OCI-M1 (cell line): ENCODE measurements at regions not wholly inside any gene's neighbourhood (a gene's known extent, or its start where the extent isn't known, plus 50 kb on each side); places are given as distances from the start of the nearest gene placed in this dataset.

Experiments used
- DNase-seq: peaks from one replicate; lab custom pipeline; 2025; lab: John Stamatoyannopoulos, UW

GRCh38 chr5:52498607-52499006, 289.1 kb upstream of the ITGA1 start:
- no peak for DNase-seq

- no peak for DNase-seq
These were observed 285.2 kb upstream of the ITGA1 start for GRCh38 chr5:52502460-52502999.

- DNase-seq, result no peak
These were observed 283.0 kb upstream of the ITGA1 start for GRCh38 chr5:52504584-52505240.

DNA sequence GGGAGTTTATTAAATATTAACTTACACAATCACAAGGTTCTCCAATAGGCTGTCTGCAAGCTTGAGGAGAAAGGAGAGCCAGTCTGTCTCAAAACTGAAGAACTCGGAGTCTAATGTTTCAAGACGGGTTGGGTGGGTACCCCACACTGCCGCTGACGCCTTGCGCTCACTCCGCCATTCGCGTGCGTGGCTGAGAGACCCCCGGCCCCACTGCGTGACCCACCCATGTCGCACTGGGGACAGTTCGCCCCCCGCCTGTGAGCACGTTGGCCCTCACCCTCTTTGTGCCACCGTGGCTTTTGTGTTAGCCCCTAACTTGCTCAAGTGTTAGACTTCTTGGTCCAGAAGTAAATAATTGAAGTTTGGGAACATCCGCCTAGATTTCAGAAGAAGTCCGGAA, 270.0 kb upstream of the ITGA1 start:
- DNase-seq, result no peak

- DNase-seq, result no peak
These were observed 267.5 kb upstream of the ITGA1 start for GRCh38 chr5:52520171-52520570.

GRCh38 chr5:52521236-52521635, 266.5 kb upstream of the ITGA1 start:
- DNase-seq, result no peak

DNA sequence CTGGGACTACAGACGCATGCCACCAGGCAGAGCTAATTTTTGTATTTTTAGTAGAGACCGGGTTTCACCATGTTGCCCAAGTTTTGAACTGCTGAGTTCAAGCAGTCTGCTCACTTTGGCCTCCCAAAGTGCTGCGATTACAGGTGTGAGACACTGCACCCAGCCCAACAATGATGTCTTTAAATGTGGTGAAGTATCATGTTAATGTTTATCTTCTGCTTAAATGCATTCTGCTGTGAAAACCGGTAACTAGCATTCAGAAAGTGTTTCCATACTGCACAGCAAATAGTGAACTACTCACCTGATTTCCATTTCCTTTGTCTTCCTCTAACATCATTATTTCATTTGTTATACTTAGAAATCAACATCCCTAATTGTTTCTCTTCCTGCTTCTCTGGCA, 264.0 kb upstream of the ITGA1 start:
- DNase-seq, result no peak

GRCh38 chr5:52531105-52531504, 256.6 kb upstream of the ITGA1 start:
- DNase-seq, result peak; percentile 9

DNA sequence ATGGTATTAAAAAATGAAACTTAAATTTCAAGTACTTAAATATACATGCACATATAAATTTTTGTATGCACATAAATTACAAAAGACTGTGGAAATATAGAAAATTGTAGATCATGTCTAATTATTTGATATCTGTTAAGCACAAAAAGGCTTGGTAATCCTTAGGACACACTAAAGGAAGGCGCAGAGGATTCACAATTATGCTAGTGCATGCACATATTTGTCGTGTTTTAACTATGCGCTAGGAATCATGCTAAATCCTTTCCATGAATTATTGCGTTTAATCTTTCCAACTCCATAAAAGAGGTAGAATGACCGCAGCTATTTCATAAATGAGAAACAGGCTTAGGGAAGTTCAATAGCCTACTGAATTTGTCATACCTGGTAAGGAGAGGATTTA, 244.1 kb upstream of the ITGA1 start:
- no peak for DNase-seq

GRCh38 chr5:52544738-52545137, 243.0 kb upstream of the ITGA1 start:
- no peak for DNase-seq

- DNase-seq, result no peak
These were observed 233.4 kb upstream of the ITGA1 start for GRCh38 chr5:52554293-52554692.

DNA sequence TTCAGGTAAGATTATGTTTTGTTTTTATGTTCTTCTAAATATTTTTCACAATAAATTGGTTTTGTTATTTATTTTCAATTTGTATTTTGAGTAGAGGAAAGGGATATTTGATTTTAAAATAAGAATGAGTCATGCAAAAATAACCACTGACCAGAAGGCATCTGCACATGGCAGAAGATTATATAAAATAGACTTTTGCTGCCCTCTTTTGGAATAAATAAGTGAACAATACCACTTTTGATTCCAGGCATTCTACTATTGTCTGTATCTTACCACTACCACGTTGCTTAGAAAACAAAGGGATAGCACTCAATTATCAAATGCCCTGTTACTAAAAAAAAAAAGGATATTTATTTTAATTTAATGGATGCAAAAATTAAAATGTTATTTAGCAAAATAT, 227.3 kb upstream of the ITGA1 start:
- peak; percentile 67 for DNase-seq

- no peak for DNase-seq
These were observed 225.2 kb upstream of the ITGA1 start for GRCh38 chr5:52562473-52562872.

GRCh38 chr5:52564587-52564986, 223.1 kb upstream of the ITGA1 start:
- peak; percentile 50 for DNase-seq

GRCh38 chr5:52577546-52577945, 210.2 kb upstream of the ITGA1 start:
- DNase-seq, result no peak

DNA sequence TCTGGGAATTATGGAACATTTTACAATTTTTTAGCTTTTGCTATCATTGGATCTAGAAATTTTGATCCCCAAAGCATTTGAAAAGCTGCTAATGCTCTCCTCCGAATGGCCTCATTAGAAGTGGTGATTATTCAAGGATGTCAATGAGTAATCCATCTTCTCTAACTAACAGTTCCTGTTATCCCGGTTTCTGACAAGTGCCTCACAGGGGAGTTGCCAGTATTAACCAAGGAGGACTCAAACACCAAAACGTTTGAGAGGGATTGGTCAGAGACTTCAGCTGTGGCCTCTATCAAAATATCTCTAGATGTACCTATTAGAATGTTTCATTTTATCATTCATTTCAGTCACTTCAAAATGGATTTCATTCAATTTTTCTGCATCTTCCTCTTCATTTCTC, 208.3 kb upstream of the ITGA1 start:
- DNase-seq, result no peak

GRCh38 chr5:52580921-52581320, 206.8 kb upstream of the ITGA1 start:
- DNase-seq, result no peak

DNA sequence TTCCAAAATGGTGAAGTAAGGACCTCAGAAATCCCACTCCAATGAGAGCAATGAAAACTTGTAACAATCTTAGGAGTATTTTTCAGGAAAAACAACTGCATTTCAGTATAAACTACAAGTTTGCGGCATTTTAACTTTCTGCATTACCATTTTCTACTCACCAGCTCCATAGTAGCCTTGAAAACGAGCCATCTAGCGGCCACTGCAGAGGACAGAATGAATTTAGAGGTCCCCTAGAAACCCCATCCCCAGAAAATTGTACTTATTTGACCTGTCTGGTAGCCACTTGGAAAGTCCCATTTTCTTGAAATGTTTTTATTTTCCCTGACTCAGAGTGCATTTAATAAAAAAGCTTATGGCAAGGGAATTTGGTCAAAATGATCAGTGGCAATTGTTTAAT, 205.4 kb upstream of the ITGA1 start:
- DNase-seq, result no peak

- DNase-seq, result no peak
These were observed 200.6 kb upstream of the ITGA1 start for GRCh38 chr5:52587131-52587530.

GRCh38 chr5:52597625-52598024, 190.1 kb upstream of the ITGA1 start:
- no peak for DNase-seq

DNA sequence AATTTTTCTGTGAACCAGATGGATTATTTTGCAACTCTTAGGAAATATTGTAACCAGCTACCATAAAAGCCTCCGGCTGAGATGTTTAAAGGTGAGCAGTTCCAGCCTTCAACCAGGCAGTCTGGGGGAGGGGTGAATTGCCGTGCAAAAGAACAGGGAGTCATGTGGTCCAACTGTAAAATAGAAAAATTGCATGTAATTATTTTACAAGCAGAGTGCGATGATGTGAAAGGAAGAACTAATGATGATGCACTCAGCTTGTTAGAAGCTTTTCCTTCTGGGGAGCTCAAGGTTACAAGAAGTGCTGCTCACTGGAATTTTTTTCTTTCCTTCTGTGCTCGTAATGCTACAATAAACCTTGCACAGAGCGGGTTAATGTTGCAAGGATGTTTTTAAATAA, 188.7 kb upstream of the ITGA1 start:
- DNase-seq, result no peak

DNA sequence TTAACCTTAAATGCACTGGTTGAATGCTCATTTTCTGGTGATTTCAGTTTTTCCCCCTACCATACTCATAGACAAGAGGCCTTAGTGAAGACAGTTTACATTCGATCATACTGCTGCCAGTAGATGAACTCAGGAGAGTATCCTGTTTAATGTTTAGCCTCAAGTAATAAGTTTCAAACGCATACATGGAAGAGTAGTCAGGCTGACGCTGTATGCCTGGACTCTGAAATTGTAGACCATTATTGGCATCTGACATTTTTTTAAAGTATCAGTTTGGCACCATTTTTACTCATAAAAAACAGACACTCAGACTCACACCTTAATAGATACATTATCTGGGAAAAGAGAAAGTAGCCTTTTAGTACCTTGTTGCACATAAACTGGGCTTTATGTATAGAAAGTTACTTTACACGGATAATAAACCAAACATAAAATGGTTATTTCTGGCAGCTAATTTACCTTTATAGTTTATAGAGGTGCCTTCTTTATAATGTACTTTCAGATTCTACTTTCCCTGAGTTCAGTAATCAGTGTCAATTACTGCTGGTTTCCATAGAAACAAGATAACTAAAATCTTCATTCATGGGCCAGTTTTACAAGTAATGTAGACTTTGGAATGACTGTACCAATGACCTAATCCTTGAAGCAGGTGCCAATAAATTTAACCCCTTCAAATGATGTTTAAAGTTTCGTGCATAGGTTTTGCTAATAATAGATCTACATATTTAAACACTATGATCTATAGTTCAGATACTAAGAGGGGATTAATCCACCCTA, 183.8 kb upstream of the ITGA1 start:
- no peak for DNase-seq
